ENCODE measurements at regions not wholly inside any gene's neighbourhood (a gene's known extent, or its start where the extent isn't known, plus 50 kb on each side); places are given as distances from the start of the nearest gene placed in this dataset.

GRCh38 chr22:22400099-22400498 is 108.4 kb downstream of the ZNF280B start:
- no peak for TF ChIP-seq CTCF (IDR thresholded peaks at IDR 0.05)
- no peak for TF ChIP-seq POLR2A (IDR thresholded peaks at IDR 0.05)

All from vagina (tissue), 2 donors.